Suprapubic skin (tissue), 4 donors: ENCODE measurements at regions not wholly inside any gene's neighbourhood (a gene's known extent, or its start where the extent isn't known, plus 50 kb on each side); places are given as distances from the start of the nearest gene placed in this dataset.
A peak's percentile ranks its signal among the peaks of the same experiment; 100 is the strongest.

ENCODE experiments used
- DNase-seq, 2 donors: peaks; one replicate each; pipeline ENCODE4 v3.0.0-alpha.2; 2019; ENCODE audit warnings: low spot score in 2 of 2
- H3K27ac ChIP-seq: fragments of 200-600 bp; sonication (generic); one replicate; pipeline ENCODE4 v1.5.1; 2019
- H3K27me3 ChIP-seq: fragments of 200-600 bp; sonication (generic); one replicate; pipeline ENCODE4 v1.5.1; 2019
- H3K36me3 ChIP-seq: fragments of 200-600 bp; sonication (generic); one replicate; pipeline ENCODE4 v1.5.1; 2019
- H3K4me1 ChIP-seq: fragments of 200-600 bp; sonication (generic); one replicate; pipeline ENCODE4 v1.5.1; 2019
- H3K4me3 ChIP-seq: fragments of 200-600 bp; sonication (generic); one replicate; pipeline ENCODE4 v1.5.1; 2019; ENCODE audit warnings: mild to moderate bottlenecking
- H3K9me3 ChIP-seq: fragments of 200-600 bp; sonication (generic); one replicate; pipeline ENCODE4 v1.5.1; 2019
- EP300 ChIP-seq: sonication (generic); formaldehyde crosslinking; IDR thresholded peaks from one replicate; pipeline ENCODE4 v1.6.1; 2017; ENCODE audit warnings: antibody characterized with exemption
- POLR2A ChIP-seq, 2 donors: fragments of 450-650 bp; IDR thresholded peaks; one replicate each; pipeline ENCODE4 v1.6.1; 2017; ENCODE audit warnings: antibody characterized with exemption in 2 of 2, mild to moderate bottlenecking in 2 of 2, moderate library complexity in 2 of 2
- POLR2AphosphoS5 ChIP-seq, 3 donors: sonication (generic); formaldehyde crosslinking; IDR thresholded peaks; one replicate each; pipeline ENCODE4 v1.6.1; 2017; ENCODE audit warnings: antibody characterized with exemption in 3 of 3
- WGBS: methylation state at CpG from one replicate; pipeline ENCODE4 v1.1.5; 2018; 5-methylcytosine and 5-hydroxymethylcytosine counted together
- TF ChIP-seq, protein P1 (sequence below), 2 donors: fragments of 200-600 bp in 1 of 2; fragments of 450-650 bp in 1 of 2; sonication (generic) in 1 of 2; IDR thresholded peaks; one replicate each; pipeline ENCODE4 v1.5.1; 2016 to 2019; ENCODE audit warnings: antibody characterized with exemption in 2 of 2, mild to moderate bottlenecking in 1 of 2, moderate library complexity in 1 of 2

GRCh38 chr3:137687181-137687879 is 76.8 kb upstream of the SOX14 start:
- Histone ChIP-seq H3K9me3 (no peaks in the 10 kb centered on the region), H3K27ac (no peak overlapping the region), H3K4me3 (no peak overlapping the region), H3K36me3 (no peaks in the 10 kb centered on the region), H3K4me1 (no peaks in the 10 kb centered on the region), H3K27me3 (no peaks in the 10 kb centered on the region)
- no peak for DNase-seq
- 56% methylated on average over 4 of the region's 4 CpGs for WGBS
- TF ChIP-seq POLR2AphosphoS5 (IDR thresholded peaks at IDR 0.05) (no peak), POLR2A (IDR thresholded peaks at IDR 0.05) (no peak), EP300 (no peak)
- TF ChIP-seq, protein P1, sequence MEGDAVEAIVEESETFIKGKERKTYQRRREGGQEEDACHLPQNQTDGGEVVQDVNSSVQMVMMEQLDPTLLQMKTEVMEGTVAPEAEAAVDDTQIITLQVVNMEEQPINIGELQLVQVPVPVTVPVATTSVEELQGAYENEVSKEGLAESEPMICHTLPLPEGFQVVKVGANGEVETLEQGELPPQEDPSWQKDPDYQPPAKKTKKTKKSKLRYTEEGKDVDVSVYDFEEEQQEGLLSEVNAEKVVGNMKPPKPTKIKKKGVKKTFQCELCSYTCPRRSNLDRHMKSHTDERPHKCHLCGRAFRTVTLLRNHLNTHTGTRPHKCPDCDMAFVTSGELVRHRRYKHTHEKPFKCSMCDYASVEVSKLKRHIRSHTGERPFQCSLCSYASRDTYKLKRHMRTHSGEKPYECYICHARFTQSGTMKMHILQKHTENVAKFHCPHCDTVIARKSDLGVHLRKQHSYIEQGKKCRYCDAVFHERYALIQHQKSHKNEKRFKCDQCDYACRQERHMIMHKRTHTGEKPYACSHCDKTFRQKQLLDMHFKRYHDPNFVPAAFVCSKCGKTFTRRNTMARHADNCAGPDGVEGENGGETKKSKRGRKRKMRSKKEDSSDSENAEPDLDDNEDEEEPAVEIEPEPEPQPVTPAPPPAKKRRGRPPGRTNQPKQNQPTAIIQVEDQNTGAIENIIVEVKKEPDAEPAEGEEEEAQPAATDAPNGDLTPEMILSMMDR (IDR thresholded peaks at IDR 0.05) = no peak

- DNase-seq = no peak
- H3K36me3 ChIP-seq = no peaks in the 10 kb centered on the region
- H3K4me1 ChIP-seq = no peaks in the 10 kb centered on the region
- TF ChIP-seq, protein P1 (IDR thresholded peaks at IDR 0.05) = peak in 1 of 2 donors; percentile 22
- TF ChIP-seq POLR2A (IDR thresholded peaks at IDR 0.05) = no peak
- H3K9me3 ChIP-seq = no peaks in the 10 kb centered on the region
- 39% methylated on average over 6 of the region's 6 CpGs for whole genome bisulfite sequencing
- H3K27ac ChIP-seq = no peak overlapping the region
- no peak overlapping the region for H3K4me3 ChIP-seq
- no peaks in the 10 kb centered on the region for H3K27me3 ChIP-seq
Measured at GRCh38 chr3:137692803-137693431, 71.2 kb upstream of the SOX14 start.

GRCh38 chr3:137693791-137694190 is 70.3 kb upstream of the SOX14 start:
- no peaks in the 10 kb centered on the region for H3K27me3 ChIP-seq
- H3K27ac ChIP-seq = no peak overlapping the region
- H3K36me3 ChIP-seq = no peaks in the 10 kb centered on the region
- no peak overlapping the region for H3K4me3 ChIP-seq
- WGBS = 84% methylated on average over 2 of the region's 2 CpGs
- DNase-seq = no peak
- no peaks in the 10 kb centered on the region for H3K4me1 ChIP-seq
- H3K9me3 ChIP-seq = no peaks in the 10 kb centered on the region
- TF ChIP-seq POLR2A (IDR thresholded peaks at IDR 0.05) = no peak
- TF ChIP-seq EP300 = no peak
- TF ChIP-seq POLR2AphosphoS5 (IDR thresholded peaks at IDR 0.05) = no peak
- TF ChIP-seq, protein P1 (IDR thresholded peaks at IDR 0.05) = no peak

DNA sequence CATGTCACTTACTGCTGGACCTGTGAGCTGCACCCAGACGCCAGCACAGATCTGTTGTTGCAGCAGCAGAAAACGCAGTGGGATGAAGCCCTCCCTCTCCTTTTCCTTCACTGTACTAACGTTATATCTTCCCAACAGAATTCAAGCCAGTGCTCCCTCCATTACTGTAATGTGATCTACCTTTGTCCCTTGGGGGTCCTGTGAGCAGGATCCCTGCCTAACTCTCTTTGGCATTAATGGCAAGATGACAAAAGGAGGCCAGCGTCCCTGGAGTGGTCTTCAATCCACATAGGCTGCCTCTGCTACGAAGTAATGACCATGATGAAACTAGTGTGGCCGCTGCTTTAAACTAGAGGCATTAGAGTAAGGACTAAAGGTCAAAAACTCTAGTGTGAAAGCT is 69.3 kb upstream of the SOX14 start:
- Histone ChIP-seq H3K4me1 (no peaks in the 10 kb centered on the region), H3K27ac (no peak overlapping the region), H3K27me3 (no peaks in the 10 kb centered on the region), H3K9me3 (no peaks in the 10 kb centered on the region), H3K36me3 (no peaks in the 10 kb centered on the region), H3K4me3 (no peak overlapping the region)
- no peak for DNase-seq
- TF ChIP-seq POLR2A (IDR thresholded peaks at IDR 0.05) (no peak), EP300 (no peak), POLR2AphosphoS5 (IDR thresholded peaks at IDR 0.05) (no peak)
- TF ChIP-seq, protein P1 (IDR thresholded peaks at IDR 0.05) = no peak
- 48% methylated on average over 6 of the region's 6 CpGs for WGBS

DNA sequence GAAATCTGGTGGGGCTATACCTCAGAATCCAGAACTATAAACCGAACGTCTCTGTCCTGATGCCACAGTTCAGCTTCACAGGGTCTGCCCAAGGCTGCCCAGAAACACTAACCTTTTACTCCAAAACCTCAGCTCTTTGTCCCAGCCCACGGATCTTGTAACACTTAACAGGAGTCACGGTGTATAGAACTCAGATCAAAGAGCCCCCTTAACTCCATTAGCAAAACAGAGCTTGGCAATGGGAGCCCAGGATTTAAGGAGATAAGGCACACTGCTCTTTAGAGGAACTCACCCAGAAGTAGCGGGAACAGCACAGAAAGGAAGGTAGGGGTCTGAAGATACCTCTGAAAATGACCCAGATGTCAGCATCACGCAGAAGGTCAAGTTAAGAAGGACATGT is 68.8 kb upstream of the SOX14 start:
- TF ChIP-seq, protein P1 (IDR thresholded peaks at IDR 0.05) = no peak
- TF ChIP-seq POLR2AphosphoS5 (IDR thresholded peaks at IDR 0.05) (no peak), POLR2A (IDR thresholded peaks at IDR 0.05) (no peak), EP300 (no peak)
- no peaks in the 10 kb centered on the region for H3K36me3 ChIP-seq
- no peak for DNase-seq
- H3K4me1 ChIP-seq = no peaks in the 10 kb centered on the region
- no peak overlapping the region for H3K4me3 ChIP-seq
- H3K27me3 ChIP-seq = no peaks in the 10 kb centered on the region
- H3K27ac ChIP-seq = no peak overlapping the region
- 56% methylated on average over 6 of the region's 6 CpGs for WGBS
- no peaks in the 10 kb centered on the region for H3K9me3 ChIP-seq
